SK-N-SH treated with all-trans-retinoic acid at 6 μM for 48 hours (cell line): ENCODE measurements at regions not wholly inside any gene's neighbourhood (a gene's known extent, or its start where the extent isn't known, plus 50 kb on each side); places are given as distances from the start of the nearest gene placed in this dataset.

Experiments
- ATAC-seq: fragments of 200-7000 bp; cut with Tn5 transposase; 3 replicates; pipeline ENCODE4 v1.9.1; 2020; ENCODE audit warnings: mild to moderate bottlenecking, moderate library complexity
- ARNTL ChIP-seq: fragments of 450-650 bp; formaldehyde crosslinking; IDR thresholded peaks from 2 replicates; pipeline ENCODE4 v1.5.0; 2020; ENCODE audit warnings: low read depth, mild to moderate bottlenecking, moderate library complexity, borderline replicate concordance
- BACH2 ChIP-seq: fragments of 250-450 bp; sonication (Bioruptor Pico); IDR thresholded peaks from 2 replicates; pipeline ENCODE4 v1.9.0; 2021; ENCODE audit warnings: mild to moderate bottlenecking, borderline replicate concordance
- ESRRG ChIP-seq: fragments of 250-450 bp; sonication (Bioruptor Pico); IDR thresholded peaks from 2 replicates; pipeline ENCODE4 v1.6.1; 2021; ENCODE audit warnings: mild to moderate bottlenecking
- GLIS3 ChIP-seq: fragments of 250-450 bp; sonication (Bioruptor Pico); IDR thresholded peaks from 2 replicates; pipeline ENCODE4 v1.5.0; 2020; ENCODE audit warnings: mild to moderate bottlenecking, moderate library complexity
- ISL1 ChIP-seq: fragments of 250-450 bp; sonication (Bioruptor Pico); IDR thresholded peaks from 2 replicates; pipeline ENCODE4 v2.1.2; 2022; ENCODE audit warnings: mild to moderate bottlenecking, moderate library complexity
- OSR1 ChIP-seq: fragments of 250-450 bp; sonication (Bioruptor Pico); IDR thresholded peaks from 2 replicates; pipeline ENCODE4 v1.8.0; 2022; ENCODE audit warnings: moderate library complexity, mild to moderate bottlenecking, inconsistent platforms
- POU6F1 ChIP-seq: fragments of 250-450 bp; sonication (Bioruptor Pico); IDR thresholded peaks from 2 replicates; pipeline ENCODE4 v1.8.0; 2021; ENCODE audit warnings: low read depth, mild to moderate bottlenecking, moderate library complexity, borderline replicate concordance
- PPARA ChIP-seq: fragments of 250-450 bp; sonication (Bioruptor Pico); IDR thresholded peaks from 2 replicates; pipeline ENCODE4 v1.5.0; 2020; ENCODE audit warnings: mild to moderate bottlenecking, borderline replicate concordance
- RARB ChIP-seq: fragments of 250-450 bp; sonication (Bioruptor Pico); IDR thresholded peaks from 2 replicates; pipeline ENCODE4 v1.8.0; 2021; ENCODE audit warnings: mild to moderate bottlenecking, moderate library complexity
- SNAI2 ChIP-seq: fragments of 250-450 bp; sonication (Bioruptor Pico); IDR thresholded peaks from 2 replicates; pipeline ENCODE4 v1.5.0; 2020; ENCODE audit warnings: mild to moderate bottlenecking, moderate library complexity
- ZC3H10 ChIP-seq: fragments of 250-450 bp; sonication (Bioruptor Pico); IDR thresholded peaks from 2 replicates; pipeline ENCODE4 v1.5.1; 2021; ENCODE audit warnings: mild to moderate bottlenecking, moderate library complexity
- ZFP3 ChIP-seq: fragments of 250-450 bp; sonication (Bioruptor Pico); IDR thresholded peaks from 2 replicates; pipeline ENCODE4 v1.5.0; 2020; ENCODE audit warnings: mild to moderate bottlenecking, moderate library complexity
- ZFP30 ChIP-seq: fragments of 450-650 bp; formaldehyde crosslinking; IDR thresholded peaks from 2 replicates; pipeline ENCODE4 v1.5.0; 2022; ENCODE audit warnings: mild to moderate bottlenecking, moderate library complexity
- ZNF70 ChIP-seq: fragments of 450-650 bp; formaldehyde crosslinking; IDR thresholded peaks from 2 replicates; pipeline ENCODE4 v1.5.0; 2020; ENCODE audit warnings: mild to moderate bottlenecking, moderate library complexity
- TF ChIP-seq, protein P1 (sequence below): fragments of 250-450 bp; sonication (Bioruptor Pico); IDR thresholded peaks from 2 replicates; pipeline ENCODE4 v1.8.0; 2020; ENCODE audit warnings: mild to moderate bottlenecking, moderate library complexity, borderline replicate concordance
- TF ChIP-seq, protein P2 (sequence below): fragments of 250-450 bp; sonication (Bioruptor Pico); IDR thresholded peaks from 2 replicates; pipeline ENCODE4 v1.5.0; 2020; ENCODE audit warnings: mild to moderate bottlenecking, moderate library complexity
- TF ChIP-seq, protein P3 (sequence below): fragments of 250-450 bp; sonication (Bioruptor Pico); IDR thresholded peaks from 2 replicates; pipeline ENCODE4 v1.5.1; 2020; ENCODE audit warnings: low read depth, mild to moderate bottlenecking, moderate library complexity
- TF ChIP-seq, protein P4 (sequence below): fragments of 250-450 bp; sonication (Bioruptor Pico); IDR thresholded peaks from 2 replicates; pipeline ENCODE4 v1.5.1; 2021; ENCODE audit warnings: mild to moderate bottlenecking, moderate library complexity

DNA sequence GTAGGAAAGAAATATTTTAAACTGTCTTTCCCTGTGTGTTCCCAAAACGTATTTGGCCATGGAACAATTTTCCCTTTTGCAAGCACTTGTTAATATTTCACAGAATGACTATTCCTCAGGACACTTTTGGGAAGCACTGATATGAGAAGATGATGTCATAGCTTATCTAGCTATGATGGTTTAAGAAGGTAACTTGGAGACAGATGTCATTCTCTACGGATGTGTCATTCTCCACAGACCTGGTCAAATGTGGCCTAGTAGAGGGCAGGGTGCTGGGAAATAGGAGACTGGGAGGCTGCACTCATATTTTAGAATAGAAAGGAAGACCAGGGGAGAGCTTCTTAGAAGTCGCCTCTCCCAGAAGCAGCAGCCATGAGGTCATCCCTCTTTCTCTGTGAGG, 220.7 kb upstream of the GLI3 start:
- no peak for ATAC-seq
- TF ChIP-seq BACH2 (CRISPR knock-in tag) (no peak), ZNF70 (CRISPR knock-in tag) (no peak), ZFP30 (CRISPR knock-in tag) (no peak), POU6F1 (no peak), ZC3H10 (CRISPR knock-in tag) (no peak), OSR1 (CRISPR knock-in tag) (no peak), ZFP3 (CRISPR knock-in tag) (no peak), ARNTL (CRISPR knock-in tag) (no peak)
- TF ChIP-seq, protein P1, sequence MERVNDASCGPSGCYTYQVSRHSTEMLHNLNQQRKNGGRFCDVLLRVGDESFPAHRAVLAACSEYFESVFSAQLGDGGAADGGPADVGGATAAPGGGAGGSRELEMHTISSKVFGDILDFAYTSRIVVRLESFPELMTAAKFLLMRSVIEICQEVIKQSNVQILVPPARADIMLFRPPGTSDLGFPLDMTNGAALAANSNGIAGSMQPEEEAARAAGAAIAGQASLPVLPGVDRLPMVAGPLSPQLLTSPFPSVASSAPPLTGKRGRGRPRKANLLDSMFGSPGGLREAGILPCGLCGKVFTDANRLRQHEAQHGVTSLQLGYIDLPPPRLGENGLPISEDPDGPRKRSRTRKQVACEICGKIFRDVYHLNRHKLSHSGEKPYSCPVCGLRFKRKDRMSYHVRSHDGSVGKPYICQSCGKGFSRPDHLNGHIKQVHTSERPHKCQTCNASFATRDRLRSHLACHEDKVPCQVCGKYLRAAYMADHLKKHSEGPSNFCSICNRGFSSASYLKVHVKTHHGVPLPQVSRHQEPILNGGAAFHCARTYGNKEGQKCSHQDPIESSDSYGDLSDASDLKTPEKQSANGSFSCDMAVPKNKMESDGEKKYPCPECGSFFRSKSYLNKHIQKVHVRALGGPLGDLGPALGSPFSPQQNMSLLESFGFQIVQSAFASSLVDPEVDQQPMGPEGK (CRISPR knock-in tag), result no peak

- no peak for TF ChIP-seq OSR1 (CRISPR knock-in tag)
- TF ChIP-seq, protein P2, sequence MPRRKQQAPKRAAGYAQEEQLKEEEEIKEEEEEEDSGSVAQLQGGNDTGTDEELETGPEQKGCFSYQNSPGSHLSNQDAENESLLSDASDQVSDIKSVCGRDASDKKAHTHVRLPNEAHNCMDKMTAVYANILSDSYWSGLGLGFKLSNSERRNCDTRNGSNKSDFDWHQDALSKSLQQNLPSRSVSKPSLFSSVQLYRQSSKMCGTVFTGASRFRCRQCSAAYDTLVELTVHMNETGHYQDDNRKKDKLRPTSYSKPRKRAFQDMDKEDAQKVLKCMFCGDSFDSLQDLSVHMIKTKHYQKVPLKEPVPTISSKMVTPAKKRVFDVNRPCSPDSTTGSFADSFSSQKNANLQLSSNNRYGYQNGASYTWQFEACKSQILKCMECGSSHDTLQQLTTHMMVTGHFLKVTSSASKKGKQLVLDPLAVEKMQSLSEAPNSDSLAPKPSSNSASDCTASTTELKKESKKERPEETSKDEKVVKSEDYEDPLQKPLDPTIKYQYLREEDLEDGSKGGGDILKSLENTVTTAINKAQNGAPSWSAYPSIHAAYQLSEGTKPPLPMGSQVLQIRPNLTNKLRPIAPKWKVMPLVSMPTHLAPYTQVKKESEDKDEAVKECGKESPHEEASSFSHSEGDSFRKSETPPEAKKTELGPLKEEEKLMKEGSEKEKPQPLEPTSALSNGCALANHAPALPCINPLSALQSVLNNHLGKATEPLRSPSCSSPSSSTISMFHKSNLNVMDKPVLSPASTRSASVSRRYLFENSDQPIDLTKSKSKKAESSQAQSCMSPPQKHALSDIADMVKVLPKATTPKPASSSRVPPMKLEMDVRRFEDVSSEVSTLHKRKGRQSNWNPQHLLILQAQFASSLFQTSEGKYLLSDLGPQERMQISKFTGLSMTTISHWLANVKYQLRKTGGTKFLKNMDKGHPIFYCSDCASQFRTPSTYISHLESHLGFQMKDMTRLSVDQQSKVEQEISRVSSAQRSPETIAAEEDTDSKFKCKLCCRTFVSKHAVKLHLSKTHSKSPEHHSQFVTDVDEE (CRISPR knock-in tag), result no peak
- TF ChIP-seq ISL1 (CRISPR knock-in tag), result no peak
- no peak for TF ChIP-seq ZFP3 (CRISPR knock-in tag)
- TF ChIP-seq RARB, result no peak
- TF ChIP-seq POU6F1, result no peak
- TF ChIP-seq ZFP30 (CRISPR knock-in tag), result no peak
- TF ChIP-seq SNAI2 (CRISPR knock-in tag), result no peak
- no peak for TF ChIP-seq ZC3H10 (CRISPR knock-in tag)
- TF ChIP-seq, protein P3, sequence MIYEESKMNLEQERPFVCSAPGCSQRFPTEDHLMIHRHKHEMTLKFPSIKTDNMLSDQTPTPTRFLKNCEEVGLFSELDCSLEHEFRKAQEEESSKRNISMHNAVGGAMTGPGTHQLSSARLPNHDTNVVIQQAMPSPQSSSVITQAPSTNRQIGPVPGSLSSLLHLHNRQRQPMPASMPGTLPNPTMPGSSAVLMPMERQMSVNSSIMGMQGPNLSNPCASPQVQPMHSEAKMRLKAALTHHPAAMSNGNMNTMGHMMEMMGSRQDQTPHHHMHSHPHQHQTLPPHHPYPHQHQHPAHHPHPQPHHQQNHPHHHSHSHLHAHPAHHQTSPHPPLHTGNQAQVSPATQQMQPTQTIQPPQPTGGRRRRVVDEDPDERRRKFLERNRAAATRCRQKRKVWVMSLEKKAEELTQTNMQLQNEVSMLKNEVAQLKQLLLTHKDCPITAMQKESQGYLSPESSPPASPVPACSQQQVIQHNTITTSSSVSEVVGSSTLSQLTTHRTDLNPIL (CRISPR knock-in tag), result no peak
- TF ChIP-seq GLIS3 (CRISPR knock-in tag), result no peak
- no peak for TF ChIP-seq BACH2 (CRISPR knock-in tag)
- no peak for TF ChIP-seq ARNTL (CRISPR knock-in tag)
- TF ChIP-seq, protein P4, sequence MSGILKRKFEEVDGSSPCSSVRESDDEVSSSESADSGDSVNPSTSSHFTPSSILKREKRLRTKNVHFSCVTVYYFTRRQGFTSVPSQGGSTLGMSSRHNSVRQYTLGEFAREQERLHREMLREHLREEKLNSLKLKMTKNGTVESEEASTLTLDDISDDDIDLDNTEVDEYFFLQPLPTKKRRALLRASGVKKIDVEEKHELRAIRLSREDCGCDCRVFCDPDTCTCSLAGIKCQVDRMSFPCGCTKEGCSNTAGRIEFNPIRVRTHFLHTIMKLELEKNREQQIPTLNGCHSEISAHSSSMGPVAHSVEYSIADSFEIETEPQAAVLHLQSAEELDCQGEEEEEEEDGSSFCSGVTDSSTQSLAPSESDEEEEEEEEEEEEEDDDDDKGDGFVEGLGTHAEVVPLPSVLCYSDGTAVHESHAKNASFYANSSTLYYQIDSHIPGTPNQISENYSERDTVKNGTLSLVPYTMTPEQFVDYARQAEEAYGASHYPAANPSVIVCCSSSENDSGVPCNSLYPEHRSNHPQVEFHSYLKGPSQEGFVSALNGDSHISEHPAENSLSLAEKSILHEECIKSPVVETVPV (CRISPR knock-in tag), result no peak
- TF ChIP-seq ESRRG (CRISPR knock-in tag), result no peak
- TF ChIP-seq ZNF70 (CRISPR knock-in tag), result no peak
- ATAC-seq, result no peak
These were observed 219.8 kb upstream of the GLI3 start for GRCh38 chr7:42456756-42457276.

- TF ChIP-seq, protein P3 (CRISPR knock-in tag), result no peak
- TF ChIP-seq OSR1 (CRISPR knock-in tag) (no peak), ARNTL (CRISPR knock-in tag) (no peak), PPARA (no peak), BACH2 (CRISPR knock-in tag) (no peak), GLIS3 (CRISPR knock-in tag) (no peak)
- no peak for ATAC-seq
These were observed 219.3 kb upstream of the GLI3 start for GRCh38 chr7:42456267-42456666.
